ENCODE measurements at regions not wholly inside any gene's neighbourhood (a gene's known extent, or its start where the extent isn't known, plus 50 kb on each side); places are given as distances from the start of the nearest gene placed in this dataset.

DNA sequence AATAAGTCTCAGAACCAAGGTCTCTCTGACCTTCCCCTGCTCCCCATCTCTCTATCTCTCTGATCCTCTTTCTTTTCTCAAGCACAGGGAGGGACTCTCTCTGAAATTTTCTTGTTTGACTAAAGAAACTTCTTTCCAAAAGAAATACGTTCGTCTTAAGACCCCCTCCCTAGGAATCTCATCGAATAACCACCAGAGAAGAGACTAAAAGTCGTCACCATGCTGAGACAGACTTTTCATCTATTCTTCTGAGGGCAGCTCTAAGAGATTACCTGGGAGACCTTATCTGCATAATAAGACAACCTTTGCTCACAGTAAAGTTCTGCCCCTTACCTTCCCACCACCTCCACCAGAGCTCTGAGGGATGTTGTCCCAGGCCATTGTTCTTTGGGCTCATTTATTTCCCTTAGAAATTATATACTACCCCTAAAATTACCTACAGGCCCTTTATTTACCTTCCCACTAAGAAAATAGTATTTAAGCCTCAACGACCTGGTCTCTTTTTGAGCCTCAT lies 133.7 kb upstream of the EEF2KMT start:
- ATAC-seq (ENCODE audit: insufficient read depth, low FRiP score): no peak
- Histone ChIP-seq H3K4me1 (ENCODE audit: control insufficient read depth in 5 of 5, insufficient read depth in 5 of 5, low read length in 5 of 5) (peaks cover 0 to 2% (median 0%) of the 10 kb centered on the region in 5 donors), H3K36me3 (ENCODE audit: control insufficient read depth in 4 of 4, insufficient read depth in 4 of 4, low read length in 4 of 4) (no peaks in the 10 kb centered on the region), H3K27me3 (ENCODE audit: control insufficient read depth in 3 of 3, insufficient read depth in 3 of 3, low read length in 2 of 3) (no peaks in the 10 kb centered on the region), H3K9me3 (ENCODE audit: control insufficient read depth in 4 of 4, insufficient read depth in 3 of 4, low read length in 3 of 4) (peaks cover 0 to 3% (median 0%) of the 10 kb centered on the region in 4 donors), H3K27ac (ENCODE audit: low read depth in 1 of 2, low read length in 1 of 2) (no peak overlapping the region), H3K4me3 (no peak overlapping the region), H3K9ac (ENCODE audit: insufficient read depth in 1 of 2, low read length in 2 of 2) (no peak overlapping the region)
- TF ChIP-seq CTCF (IDR thresholded peaks at IDR 0.05; ENCODE audit: control extremely low read depth, extremely low read depth): no peak
- WGBS, 2 donors: 76 to 80% methylated on average over 5 of the region's 5 CpGs
- no peak for DNase-seq

DNA sequence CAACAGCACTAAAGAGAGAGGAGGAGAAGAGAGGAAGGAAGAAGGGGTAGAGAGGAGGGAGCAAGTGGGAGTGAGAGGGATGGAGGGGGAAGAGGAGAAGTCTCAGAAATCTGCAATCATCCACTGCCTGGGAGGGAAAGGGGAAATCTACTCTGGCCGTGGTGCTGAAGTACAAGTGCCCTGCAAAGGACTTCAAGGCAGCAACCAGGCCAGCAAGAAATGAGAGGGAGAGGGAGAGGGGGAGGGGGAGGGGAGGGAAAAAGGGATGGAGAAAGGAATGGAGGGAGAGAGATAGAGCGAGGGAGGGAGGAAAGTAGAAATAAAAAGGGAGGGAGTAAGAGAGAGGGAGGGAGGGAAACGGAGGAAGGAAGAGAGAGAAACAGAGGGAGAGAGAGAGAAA lies 130.8 kb upstream of the EEF2KMT start:
- Histone ChIP-seq H3K4me3 (no peak overlapping the region), H3K9ac (ENCODE audit: insufficient read depth in 1 of 2, low read length in 2 of 2) (no peak overlapping the region), H3K27me3 (ENCODE audit: control insufficient read depth in 3 of 3, insufficient read depth in 3 of 3, low read length in 2 of 3) (no peaks in the 10 kb centered on the region), H3K27ac (ENCODE audit: low read depth in 1 of 2, low read length in 1 of 2) (no peak overlapping the region), H3K4me1 (ENCODE audit: control insufficient read depth in 5 of 5, insufficient read depth in 5 of 5, low read length in 5 of 5) (no peaks in the 10 kb centered on the region), H3K9me3 (ENCODE audit: control insufficient read depth in 4 of 4, insufficient read depth in 3 of 4, low read length in 3 of 4) (peaks cover 0 to 3% (median 0%) of the 10 kb centered on the region in 4 donors), H3K36me3 (ENCODE audit: control insufficient read depth in 4 of 4, insufficient read depth in 4 of 4, low read length in 4 of 4) (no peaks in the 10 kb centered on the region)
- no peak for TF ChIP-seq CTCF (IDR thresholded peaks at IDR 0.05; ENCODE audit: control extremely low read depth, extremely low read depth)
- ATAC-seq (ENCODE audit: insufficient read depth, low FRiP score): no peak
- 10 to 13% methylated on average over 3 of the region's 3 CpGs for WGBS, 2 donors
- DNase-seq: peak in 1 of 3 donors; percentile 8

- Histone ChIP-seq H3K27me3 (ENCODE audit: control insufficient read depth in 3 of 3, insufficient read depth in 3 of 3, low read length in 2 of 3) (no peaks in the 10 kb centered on the region), H3K9ac (ENCODE audit: insufficient read depth in 1 of 2, low read length in 2 of 2) (no peak overlapping the region), H3K36me3 (ENCODE audit: control insufficient read depth in 4 of 4, insufficient read depth in 4 of 4, low read length in 4 of 4) (no peaks in the 10 kb centered on the region), H3K4me1 (ENCODE audit: control insufficient read depth in 5 of 5, insufficient read depth in 5 of 5, low read length in 5 of 5) (no peaks in the 10 kb centered on the region), H3K9me3 (ENCODE audit: control insufficient read depth in 4 of 4, insufficient read depth in 3 of 4, low read length in 3 of 4) (peaks cover 0 to 3% (median 0%) of the 10 kb centered on the region in 4 donors), H3K4me3 (no peak overlapping the region), H3K27ac (ENCODE audit: low read depth in 1 of 2, low read length in 1 of 2) (no peak overlapping the region)
- no peak for TF ChIP-seq CTCF (IDR thresholded peaks at IDR 0.05; ENCODE audit: control extremely low read depth, extremely low read depth)
- DNase-seq (no peak), ATAC-seq (ENCODE audit: insufficient read depth, low FRiP score) (no peak)
- WGBS, 2 donors: 44 to 50% methylated on average over 10 of the region's 10 CpGs
These were observed 128.5 kb upstream of the EEF2KMT start for GRCh38 chr16:5225931-5226655.

Data from lung (tissue), 11 donors.